Lower leg skin (tissue), 4 donors: ENCODE measurements at regions not wholly inside any gene's neighbourhood (a gene's known extent, or its start where the extent isn't known, plus 50 kb on each side); places are given as distances from the start of the nearest gene placed in this dataset.

ENCODE experiments used
- DNase-seq, 2 donors: peaks; one replicate each; pipeline ENCODE4 v3.0.0-alpha.2; 2019; ENCODE audit warnings: low spot score in 2 of 2
- H3K4me3 ChIP-seq: fragments of 200-600 bp; sonication (generic); 2 replicates; pipeline ENCODE4 v1.5.1; 2017; ENCODE audit warnings: mild to moderate bottlenecking, low read depth; ENCODE audit not compliant: poor library complexity, severe bottlenecking
- CTCF ChIP-seq, 3 donors: fragments of 450-650 bp; IDR thresholded peaks; one replicate each; pipeline ENCODE4 v1.5.1; 2016; ENCODE audit warnings: antibody characterized with exemption in 3 of 3, mild to moderate bottlenecking in 3 of 3, moderate library complexity in 2 of 3
- POLR2A ChIP-seq, 2 donors: fragments of 450-650 bp; IDR thresholded peaks; one replicate each; pipeline ENCODE4 v1.6.1; 2016 to 2017; ENCODE audit warnings: antibody characterized with exemption in 2 of 2, mild to moderate bottlenecking in 1 of 2, moderate library complexity in 1 of 2
- WGBS, 2 donors: methylation state at CpG; one replicate each; pipeline ENCODE4 v1.1.5; 2018; 5-methylcytosine and 5-hydroxymethylcytosine counted together
- intact Hi-C: fragments of 100-400 bp; cut with DNase I; formaldehyde crosslinking; loops from one replicate; pipeline ENCODE4 v1.15.0; 2023; ENCODE audit warnings: low total_unique reads

- no peak overlapping the region for H3K4me3 ChIP-seq
- intact Hi-C loops: no loop called here
- TF ChIP-seq CTCF (IDR thresholded peaks at IDR 0.05) (no peak), POLR2A (IDR thresholded peaks at IDR 0.05) (no peak)
- no peak for DNase-seq
These were observed 64.3 kb upstream of the CYP2D6 start for GRCh38 chr22:42194953-42195352.

GRCh38 chr22:42194104-42194851 is 63.7 kb upstream of the CYP2D6 start:
- no peak for DNase-seq
- no peak overlapping the region for H3K4me3 ChIP-seq
- TF ChIP-seq POLR2A (IDR thresholded peaks at IDR 0.05): no peak
- intact Hi-C loops: no loop called here
- WGBS, 2 donors: 86 to 87% methylated on average over 10 of the region's 10 CpGs

- no peak overlapping the region for H3K4me3 ChIP-seq
- 56 to 65% methylated on average over 3 of the region's 3 CpGs for WGBS, 2 donors
These were observed 61.9 kb upstream of the CYP2D6 start for GRCh38 chr22:42192547-42192946.

GRCh38 chr22:42190274-42190673 is 59.7 kb upstream of the CYP2D6 start:
- intact Hi-C loops: no loop called here
- DNase-seq: peak in 1 of 2 donors; percentile 28
- whole genome bisulfite sequencing, 2 donors: 88 to 94% methylated on average over 1 of the region's 1 CpG
- no peak overlapping the region for H3K4me3 ChIP-seq
- TF ChIP-seq CTCF (IDR thresholded peaks at IDR 0.05): no peak
- no peak for TF ChIP-seq POLR2A (IDR thresholded peaks at IDR 0.05)

More at GRCh38 chr22:42192547-42192946, 61.9 kb upstream of the CYP2D6 start:
- no peak for DNase-seq
- TF ChIP-seq CTCF (IDR thresholded peaks at IDR 0.05): no peak
- no peak for TF ChIP-seq POLR2A (IDR thresholded peaks at IDR 0.05)
- intact Hi-C loops: no loop called here

GRCh38 chr22:42189761-42190160 is 59.2 kb upstream of the CYP2D6 start:
- H3K4me3 ChIP-seq: no peak overlapping the region
- TF ChIP-seq POLR2A (IDR thresholded peaks at IDR 0.05) (no peak), CTCF (IDR thresholded peaks at IDR 0.05) (no peak)
- WGBS, 2 donors: 95 to 97% methylated on average over 4 of the region's 4 CpGs
- intact Hi-C loops: no loop called here
- DNase-seq: peak in 1 of 2 donors; percentile 15

- H3K4me3 ChIP-seq: no peak overlapping the region
- 75 to 83% methylated on average over 4 of the region's 4 CpGs for WGBS, 2 donors
- DNase-seq: peak in 1 of 2 donors; percentile 40
- intact Hi-C loops: no loop called here
- TF ChIP-seq CTCF (IDR thresholded peaks at IDR 0.05) (no peak), POLR2A (IDR thresholded peaks at IDR 0.05) (no peak)
These were observed 58.3 kb upstream of the CYP2D6 start for GRCh38 chr22:42188808-42189447.
